ENCODE measurements at regions not wholly inside any gene's neighbourhood (a gene's known extent, or its start where the extent isn't known, plus 50 kb on each side); places are given as distances from the start of the nearest gene placed in this dataset.

- DNase-seq (ENCODE audit: low spot score) (peak; percentile 80), ATAC-seq (peak; percentile 81)
- H3K27me3 ChIP-seq (ENCODE audit: insufficient read depth): no peaks in the 10 kb centered on the region
- no peak overlapping the region for H3K4me2 ChIP-seq
- Mint-ChIP-seq H3K4me3 (no peak overlapping the region), H3K4me1 (no peaks in the 10 kb centered on the region), H3K9me3 (peaks cover 7% of the 10 kb centered on the region), H3K27me3 (ENCODE audit: insufficient read depth, low read depth, poor library complexity) (no peaks in the 10 kb centered on the region), H3K27ac (no peak overlapping the region), H3K36me3 (ENCODE audit: low read depth) (no peaks in the 10 kb centered on the region)
- H2AFZ ChIP-seq: peak overlapping the region; percentile 39; the same call in 1 of the 2 replicates
- H3K4me3 ChIP-seq: no peak overlapping the region
- no peaks in the 10 kb centered on the region for H4K20me1 ChIP-seq (replicated peaks; ENCODE audit: insufficient read depth)
- no peaks in the 10 kb centered on the region for H3K36me3 ChIP-seq (ENCODE audit: insufficient read depth)
- no peak for TF ChIP-seq ZNF462 (CRISPR knock-in tag; IDR thresholded peaks at IDR 0.05)
- peak; percentile 62 to 68 for TF ChIP-seq CTCF (conservative IDR thresholded peaks at IDR 0.05; ENCODE audit: low read depth in 2 of 2)
- no peak overlapping the region for H3K27ac ChIP-seq (ENCODE audit: low read depth)
- H3F3A ChIP-seq (replicated peaks; ENCODE audit: low read depth): no peaks in the 10 kb centered on the region
- no peaks in the 10 kb centered on the region for H3K4me1 ChIP-seq (ENCODE audit: insufficient read depth)
- no peaks in the 10 kb centered on the region for H3K9me2 ChIP-seq (ENCODE audit: insufficient read depth)
- H3K79me2 ChIP-seq (replicated peaks; ENCODE audit: insufficient read depth): no peaks in the 10 kb centered on the region
Observed at GRCh38 chr16:52069866-52070265, 477.1 kb downstream of the TOX3 start.

- ATAC-seq: peak; percentile 77
- H3K9me2 ChIP-seq (ENCODE audit: insufficient read depth): no peaks in the 10 kb centered on the region
- Mint-ChIP-seq H3K4me1 (no peaks in the 10 kb centered on the region), H3K36me3 (ENCODE audit: low read depth) (no peaks in the 10 kb centered on the region), H3K9me3 (peaks cover 10% of the 10 kb centered on the region), H3K27ac (no peak overlapping the region), H3K27me3 (ENCODE audit: insufficient read depth, low read depth, poor library complexity) (no peaks in the 10 kb centered on the region), H3K4me3 (no peak overlapping the region)
- no peaks in the 10 kb centered on the region for H4K20me1 ChIP-seq (replicated peaks; ENCODE audit: insufficient read depth)
- H3K79me2 ChIP-seq (replicated peaks; ENCODE audit: insufficient read depth): no peaks in the 10 kb centered on the region
- H3K36me3 ChIP-seq (ENCODE audit: insufficient read depth): no peaks in the 10 kb centered on the region
- no peaks in the 10 kb centered on the region for H3F3A ChIP-seq (replicated peaks; ENCODE audit: low read depth)
- H3K4me3 ChIP-seq: no peak overlapping the region
- H2AFZ ChIP-seq: no peak overlapping the region
- no peak overlapping the region for H3K27ac ChIP-seq (ENCODE audit: low read depth)
- H3K4me1 ChIP-seq (ENCODE audit: insufficient read depth): no peaks in the 10 kb centered on the region
- no peaks in the 10 kb centered on the region for H3K27me3 ChIP-seq (ENCODE audit: insufficient read depth)
- peak; percentile 73 for DNase-seq (ENCODE audit: low spot score)
- H3K4me2 ChIP-seq: no peak overlapping the region
- TF ChIP-seq ETS1 (IDR thresholded peaks at IDR 0.05) (no peak), ZNF331 (CRISPR knock-in tag; IDR thresholded peaks at IDR 0.05; ENCODE audit: low read depth) (no peak), JUNB (IDR thresholded peaks at IDR 0.05; ENCODE audit: unreplicated experiment) (no peak), STAT1 (IDR thresholded peaks at IDR 0.05; ENCODE audit: unreplicated experiment) (no peak), POLR2AphosphoS5 (IDR thresholded peaks at IDR 0.05; ENCODE audit: low read depth) (no peak), CTCF (conservative IDR thresholded peaks at IDR 0.05; ENCODE audit: low read depth in 2 of 2) (peak; percentile 69 to 88)
Observed at GRCh38 chr16:52068447-52069074, 478.4 kb downstream of the TOX3 start.
